ENCODE measurements at regions not wholly inside any gene's neighbourhood (a gene's known extent, or its start where the extent isn't known, plus 50 kb on each side); places are given as distances from the start of the nearest gene placed in this dataset.

- peaks cover 2% of the 10 kb centered on the region for H3K27me3 ChIP-seq (ENCODE audit: insufficient read depth, insufficient read length)
- peaks cover 2% of the 10 kb centered on the region for H3K4me1 ChIP-seq (ENCODE audit: insufficient read depth, insufficient read length)
- DNase-seq (ENCODE audit: low read depth, low spot score), result no peak
- H3K4me3 ChIP-seq (ENCODE audit: insufficient read length, low read depth), result no peak overlapping the region
- TF ChIP-seq ZNF274 (IDR thresholded peaks at IDR 0.05; ENCODE audit: low read depth, low read length) (no peak), SUZ12 (IDR thresholded peaks at IDR 0.05; ENCODE audit: extremely low read depth, insufficient read depth, insufficient read length) (no peak), YY1 (IDR thresholded peaks at IDR 0.05; ENCODE audit: insufficient read depth, insufficient read length) (no peak)
- H3K9me3 ChIP-seq (ENCODE audit: insufficient read depth, low read length), result no peaks in the 10 kb centered on the region
- H3K9ac ChIP-seq (ENCODE audit: insufficient read length, low read depth), result no peak overlapping the region
- no peaks in the 10 kb centered on the region for H3K36me3 ChIP-seq (ENCODE audit: insufficient read depth, insufficient read length, low read length)
These were observed 167.6 kb downstream of the RHOU start for GRCh38 chr1:228902781-228903433.

DNA sequence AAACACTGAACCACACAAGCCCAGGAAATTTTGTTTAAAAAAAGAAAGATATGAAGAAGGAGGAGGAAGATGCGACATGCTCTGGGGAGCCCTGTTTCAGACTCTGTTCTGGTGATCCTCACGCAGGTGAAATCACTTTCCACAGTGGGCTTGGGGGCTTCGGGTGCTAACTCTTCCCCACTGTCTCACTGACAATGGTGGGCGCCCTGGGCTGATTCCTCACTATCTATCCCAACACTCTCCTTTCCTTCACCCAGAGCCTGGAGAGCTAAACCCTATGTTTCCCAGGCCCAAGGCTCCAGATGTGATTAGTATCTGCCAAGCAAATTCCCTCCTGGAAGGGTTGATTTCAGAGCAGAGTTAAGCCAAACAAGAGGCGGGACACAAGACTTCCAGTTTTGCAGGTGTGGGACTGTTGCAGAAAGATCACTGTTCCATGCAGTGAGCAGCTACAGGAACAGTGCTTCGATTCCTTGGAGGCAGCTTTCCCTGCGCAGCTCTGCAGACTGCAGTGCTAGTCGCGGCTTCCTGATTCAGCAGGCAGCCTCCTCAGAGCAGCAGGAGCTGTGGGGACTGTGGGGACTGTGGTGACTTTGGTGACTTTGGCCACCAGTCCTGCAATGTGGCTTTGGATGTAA is 168.3 kb downstream of the RHOU start:
- H3K4me3 ChIP-seq (ENCODE audit: insufficient read length, low read depth), result no peak overlapping the region
- H3K27me3 ChIP-seq (ENCODE audit: insufficient read depth, insufficient read length), result no peaks in the 10 kb centered on the region
- H3K36me3 ChIP-seq (ENCODE audit: insufficient read depth, insufficient read length, low read length), result no peaks in the 10 kb centered on the region
- no peak for TF ChIP-seq YY1 (IDR thresholded peaks at IDR 0.05; ENCODE audit: insufficient read depth, insufficient read length)
- TF ChIP-seq SUZ12 (IDR thresholded peaks at IDR 0.05; ENCODE audit: extremely low read depth, insufficient read depth, insufficient read length), result no peak
- no peak for TF ChIP-seq ZNF274 (IDR thresholded peaks at IDR 0.05; ENCODE audit: low read depth, low read length)
- DNase-seq (ENCODE audit: low read depth, low spot score), result no peak
- H3K9me3 ChIP-seq (ENCODE audit: insufficient read depth, low read length), result no peaks in the 10 kb centered on the region
- peaks cover 2% of the 10 kb centered on the region for H3K4me1 ChIP-seq (ENCODE audit: insufficient read depth, insufficient read length)
- H3K9ac ChIP-seq (ENCODE audit: insufficient read length, low read depth), result no peak overlapping the region

GRCh38 chr1:228904222-228904621 is 168.9 kb downstream of the RHOU start:
- H3K4me1 ChIP-seq (ENCODE audit: insufficient read depth, insufficient read length), result peaks cover 2% of the 10 kb centered on the region
- H3K9me3 ChIP-seq (ENCODE audit: insufficient read depth, low read length), result no peaks in the 10 kb centered on the region
- no peak overlapping the region for H3K4me3 ChIP-seq (ENCODE audit: insufficient read length, low read depth)
- no peaks in the 10 kb centered on the region for H3K36me3 ChIP-seq (ENCODE audit: insufficient read depth, insufficient read length, low read length)
- no peak for TF ChIP-seq YY1 (IDR thresholded peaks at IDR 0.05; ENCODE audit: insufficient read depth, insufficient read length)
- no peak for TF ChIP-seq SUZ12 (IDR thresholded peaks at IDR 0.05; ENCODE audit: extremely low read depth, insufficient read depth, insufficient read length)
- H3K27me3 ChIP-seq (ENCODE audit: insufficient read depth, insufficient read length), result no peaks in the 10 kb centered on the region
- no peak overlapping the region for H3K9ac ChIP-seq (ENCODE audit: insufficient read length, low read depth)
- no peak for DNase-seq (ENCODE audit: low read depth, low spot score)

GRCh38 chr1:228905701-228906101 is 170.4 kb downstream of the RHOU start:
- H3K9ac ChIP-seq (ENCODE audit: insufficient read length, low read depth), result no peak overlapping the region

DNA sequence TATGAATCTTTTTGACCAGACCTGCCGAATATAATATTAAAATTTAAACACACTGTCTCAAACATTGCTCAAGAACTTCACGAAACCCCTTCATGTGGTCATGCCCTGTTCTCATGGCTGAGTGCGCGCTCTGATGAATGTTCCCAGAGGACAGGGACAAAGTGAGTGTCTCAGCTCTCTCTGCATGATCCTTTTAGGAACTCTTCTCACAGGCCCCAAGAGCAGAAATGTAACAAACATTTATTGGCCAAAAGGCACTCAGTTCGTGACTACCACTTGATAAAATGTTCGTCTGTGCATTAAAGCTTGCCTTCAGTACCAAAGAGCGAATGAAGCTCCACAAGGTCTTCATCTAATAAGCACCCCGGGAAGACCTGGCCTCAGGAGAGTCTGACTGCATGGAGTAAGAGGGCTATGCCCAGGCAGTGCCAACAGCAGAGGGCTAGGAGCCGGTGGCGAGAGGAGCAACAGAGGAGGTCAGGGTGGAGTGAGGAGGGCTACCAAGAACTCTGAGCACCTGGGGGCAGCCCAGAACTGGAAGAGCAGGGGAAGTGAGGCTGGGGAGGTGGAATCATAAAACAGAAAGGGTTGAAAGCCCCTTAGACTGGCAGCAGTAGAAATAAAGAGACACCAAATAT is 171.1 kb downstream of the RHOU start:
- Histone ChIP-seq H3K27me3 (ENCODE audit: insufficient read depth, insufficient read length) (no peaks in the 10 kb centered on the region), H3K9ac (ENCODE audit: insufficient read length, low read depth) (no peak overlapping the region), H3K9me3 (ENCODE audit: insufficient read depth, low read length) (no peaks in the 10 kb centered on the region), H3K4me1 (ENCODE audit: insufficient read depth, insufficient read length) (peaks cover 1% of the 10 kb centered on the region), H3K4me3 (ENCODE audit: insufficient read length, low read depth) (no peak overlapping the region), H3K36me3 (ENCODE audit: insufficient read depth, insufficient read length, low read length) (no peaks in the 10 kb centered on the region)
- no peak for DNase-seq (ENCODE audit: low read depth, low spot score)
- TF ChIP-seq ZNF274 (IDR thresholded peaks at IDR 0.05; ENCODE audit: low read depth, low read length) (no peak), YY1 (IDR thresholded peaks at IDR 0.05; ENCODE audit: insufficient read depth, insufficient read length) (no peak), SUZ12 (IDR thresholded peaks at IDR 0.05; ENCODE audit: extremely low read depth, insufficient read depth, insufficient read length) (no peak)

More at GRCh38 chr1:228905701-228906101, 170.4 kb downstream of the RHOU start:
- Histone ChIP-seq H3K9me3 (ENCODE audit: insufficient read depth, low read length) (no peaks in the 10 kb centered on the region), H3K4me3 (ENCODE audit: insufficient read length, low read depth) (no peak overlapping the region), H3K36me3 (ENCODE audit: insufficient read depth, insufficient read length, low read length) (no peaks in the 10 kb centered on the region), H3K27me3 (ENCODE audit: insufficient read depth, insufficient read length) (no peaks in the 10 kb centered on the region), H3K4me1 (ENCODE audit: insufficient read depth, insufficient read length) (no peaks in the 10 kb centered on the region)
- TF ChIP-seq ZNF274 (IDR thresholded peaks at IDR 0.05; ENCODE audit: low read depth, low read length), result no peak
- no peak for TF ChIP-seq YY1 (IDR thresholded peaks at IDR 0.05; ENCODE audit: insufficient read depth, insufficient read length)
- no peak for TF ChIP-seq SUZ12 (IDR thresholded peaks at IDR 0.05; ENCODE audit: extremely low read depth, insufficient read depth, insufficient read length)
- DNase-seq (ENCODE audit: low read depth, low spot score), result no peak

GRCh38 chr1:228911225-228912210 is 176.2 kb downstream of the RHOU start:
- Histone ChIP-seq H3K9ac (ENCODE audit: insufficient read length, low read depth) (no peak overlapping the region), H3K4me3 (ENCODE audit: insufficient read length, low read depth) (no peak overlapping the region), H3K4me1 (ENCODE audit: insufficient read depth, insufficient read length) (peaks cover 4% of the 10 kb centered on the region), H3K9me3 (ENCODE audit: insufficient read depth, low read length) (peaks cover 6% of the 10 kb centered on the region; the same call in 1 of the 2 replicates), H3K36me3 (ENCODE audit: insufficient read depth, insufficient read length, low read length) (no peaks in the 10 kb centered on the region), H3K27me3 (ENCODE audit: insufficient read depth, insufficient read length) (no peaks in the 10 kb centered on the region)
- no peak for TF ChIP-seq SUZ12 (IDR thresholded peaks at IDR 0.05; ENCODE audit: extremely low read depth, insufficient read depth, insufficient read length)
- no peak for TF ChIP-seq YY1 (IDR thresholded peaks at IDR 0.05; ENCODE audit: insufficient read depth, insufficient read length)
- no peak for TF ChIP-seq ZNF274 (IDR thresholded peaks at IDR 0.05; ENCODE audit: low read depth, low read length)
- DNase-seq (ENCODE audit: low read depth, low spot score), result no peak

Measured in NT2/D1 (cell line).